ENCODE measurements at regions not wholly inside any gene's neighbourhood (a gene's known extent, or its start where the extent isn't known, plus 50 kb on each side); places are given as distances from the start of the nearest gene placed in this dataset.

DNA sequence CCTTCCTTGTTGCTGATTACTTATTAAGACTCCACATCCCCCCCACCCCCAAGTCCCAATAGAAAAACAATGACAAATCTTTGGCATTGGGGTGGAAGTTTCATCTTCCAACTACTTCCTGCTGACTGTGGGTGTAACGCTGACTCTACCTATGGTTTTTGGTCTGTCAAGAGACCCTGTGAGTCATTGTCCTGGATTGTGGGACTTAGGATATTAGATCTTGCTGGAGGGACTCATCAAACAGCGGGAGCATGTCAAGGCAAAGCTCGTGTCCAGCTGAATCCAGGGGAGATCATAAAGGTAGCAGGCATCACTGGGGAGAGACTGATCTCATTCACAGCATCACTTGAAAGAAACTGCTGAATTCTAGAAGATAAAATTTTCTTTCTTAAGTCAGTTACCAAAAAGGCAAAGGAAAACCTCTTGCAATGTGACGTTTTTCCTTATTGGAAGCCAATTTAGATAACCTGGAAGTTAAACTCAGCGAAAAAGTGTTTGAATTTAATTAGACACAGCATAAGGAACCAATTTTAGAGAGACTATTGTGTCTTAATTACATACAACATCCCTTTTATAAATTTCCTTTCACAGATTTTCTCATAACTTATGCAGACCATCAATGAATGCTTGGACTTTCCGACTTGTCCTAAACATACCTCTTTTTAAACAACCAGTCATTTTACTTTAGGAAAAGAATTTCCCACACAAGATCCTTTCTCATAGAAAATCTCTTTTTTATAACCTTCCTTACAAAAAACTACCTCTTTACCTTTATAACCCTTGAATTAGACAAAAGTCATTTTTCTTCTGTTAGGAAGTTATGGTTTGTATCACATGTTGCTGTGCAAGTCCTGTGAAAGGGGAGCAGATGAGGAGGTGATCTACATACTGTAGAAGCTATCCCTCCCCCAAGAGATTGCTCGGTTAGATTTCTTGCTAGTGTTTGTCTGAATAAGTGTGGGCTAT is 94.6 kb upstream of the SCAF11 start:
- 67 to 77% methylated on average over 7 of the region's 7 CpGs for WGBS, 2 donors
- DNase-seq (ENCODE audit: low spot score in 2 of 2) = no peak
- H3K36me3 ChIP-seq = no peaks in the 10 kb centered on the region
- H3K27me3 ChIP-seq = no peaks in the 10 kb centered on the region
- H3K9me3 ChIP-seq = peaks cover 0 to 15% (median 0%) of the 10 kb centered on the region in 4 donors
- H3K4me3 ChIP-seq = no peak overlapping the region
- no peak overlapping the region for H3K27ac ChIP-seq
- TF ChIP-seq EP300 (IDR thresholded peaks at IDR 0.05) (no peak), POLR2A (IDR thresholded peaks at IDR 0.05) (no peak)
- TF ChIP-seq, protein P1, sequence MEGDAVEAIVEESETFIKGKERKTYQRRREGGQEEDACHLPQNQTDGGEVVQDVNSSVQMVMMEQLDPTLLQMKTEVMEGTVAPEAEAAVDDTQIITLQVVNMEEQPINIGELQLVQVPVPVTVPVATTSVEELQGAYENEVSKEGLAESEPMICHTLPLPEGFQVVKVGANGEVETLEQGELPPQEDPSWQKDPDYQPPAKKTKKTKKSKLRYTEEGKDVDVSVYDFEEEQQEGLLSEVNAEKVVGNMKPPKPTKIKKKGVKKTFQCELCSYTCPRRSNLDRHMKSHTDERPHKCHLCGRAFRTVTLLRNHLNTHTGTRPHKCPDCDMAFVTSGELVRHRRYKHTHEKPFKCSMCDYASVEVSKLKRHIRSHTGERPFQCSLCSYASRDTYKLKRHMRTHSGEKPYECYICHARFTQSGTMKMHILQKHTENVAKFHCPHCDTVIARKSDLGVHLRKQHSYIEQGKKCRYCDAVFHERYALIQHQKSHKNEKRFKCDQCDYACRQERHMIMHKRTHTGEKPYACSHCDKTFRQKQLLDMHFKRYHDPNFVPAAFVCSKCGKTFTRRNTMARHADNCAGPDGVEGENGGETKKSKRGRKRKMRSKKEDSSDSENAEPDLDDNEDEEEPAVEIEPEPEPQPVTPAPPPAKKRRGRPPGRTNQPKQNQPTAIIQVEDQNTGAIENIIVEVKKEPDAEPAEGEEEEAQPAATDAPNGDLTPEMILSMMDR (IDR thresholded peaks at IDR 0.05) = no peak
- no peaks in the 10 kb centered on the region for H3K4me1 ChIP-seq

DNA sequence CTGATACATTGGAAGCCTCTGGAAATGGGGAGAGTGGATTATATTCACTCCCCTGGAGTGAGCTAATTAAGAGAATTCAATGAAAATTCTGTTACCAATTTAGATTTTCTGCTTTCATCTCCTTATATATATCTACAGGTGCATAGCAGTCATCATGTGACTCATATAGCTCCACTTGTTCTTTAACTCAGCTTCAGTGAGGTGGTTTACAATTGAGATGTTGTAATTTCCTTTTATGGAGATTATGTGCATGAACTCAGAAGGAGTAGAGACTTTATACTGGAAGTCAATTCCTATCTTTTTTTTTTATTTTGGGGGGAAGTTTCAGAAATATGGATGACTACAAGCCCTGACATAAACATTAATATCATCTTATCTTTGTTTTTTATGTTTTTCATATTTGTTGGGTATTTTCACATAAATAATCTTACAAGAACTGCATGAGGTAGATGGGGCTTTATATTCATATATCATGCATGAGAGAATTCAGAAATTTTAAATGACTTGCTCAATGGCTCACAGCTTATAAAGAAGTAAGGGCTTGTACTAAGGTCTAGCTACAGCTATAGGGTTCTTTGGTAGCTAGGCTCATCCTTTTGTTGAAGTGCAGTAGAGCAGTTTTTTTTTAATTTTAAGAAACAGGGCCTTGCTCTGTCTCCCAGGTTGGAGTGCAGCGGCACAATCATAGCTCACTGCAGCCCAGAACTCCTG is 92.3 kb upstream of the SCAF11 start:
- H3K4me3 ChIP-seq = no peak overlapping the region
- 92 to 96% methylated on average over 1 of the region's 1 CpG for WGBS, 2 donors
- H3K9me3 ChIP-seq = peaks cover 0 to 30% (median 2%) of the 10 kb centered on the region in 4 donors
- DNase-seq (ENCODE audit: low spot score in 2 of 2) = no peak
- H3K27me3 ChIP-seq = no peaks in the 10 kb centered on the region
- no peaks in the 10 kb centered on the region for H3K4me1 ChIP-seq
- no peak overlapping the region for H3K27ac ChIP-seq
- no peaks in the 10 kb centered on the region for H3K36me3 ChIP-seq
- no peak for TF ChIP-seq POLR2A (IDR thresholded peaks at IDR 0.05)
- TF ChIP-seq EP300 (IDR thresholded peaks at IDR 0.05) = no peak
- TF ChIP-seq, protein P1 (IDR thresholded peaks at IDR 0.05) = no peak

- Histone ChIP-seq H3K27me3 (no peaks in the 10 kb centered on the region), H3K4me1 (peaks cover 0 to 8% (median 2%) of the 10 kb centered on the region in 4 donors), H3K27ac (no peak overlapping the region), H3K9me3 (peaks cover 0 to 8% (median 3%) of the 10 kb centered on the region in 4 donors), H3K4me3 (no peak overlapping the region), H3K36me3 (no peaks in the 10 kb centered on the region)
- TF ChIP-seq, protein P1 (IDR thresholded peaks at IDR 0.05) = no peak
- 83 to 88% methylated on average over 4 of the region's 4 CpGs for WGBS, 2 donors
- no peak for DNase-seq (ENCODE audit: low spot score in 2 of 2)
Measured at GRCh38 chr12:46073321-46073720, 82.9 kb upstream of the SCAF11 start.

- DNase-seq (ENCODE audit: low spot score in 2 of 2) = peak in 1 of 2 donors; percentile 26
- H3K9me3 ChIP-seq = no peaks in the 10 kb centered on the region
- 41 to 43% methylated on average over 8 of the region's 8 CpGs for WGBS, 2 donors
- TF ChIP-seq, protein P1 (IDR thresholded peaks at IDR 0.05) = peak; percentile 69 to 77 (median 74)
- no peak for TF ChIP-seq POLR2A (IDR thresholded peaks at IDR 0.05)
- H3K4me1 ChIP-seq = peaks cover 0 to 8% (median 2%) of the 10 kb centered on the region in 4 donors
- no peak overlapping the region for H3K4me3 ChIP-seq
- no peaks in the 10 kb centered on the region for H3K27me3 ChIP-seq
- no peaks in the 10 kb centered on the region for H3K36me3 ChIP-seq
- H3K27ac ChIP-seq = no peak overlapping the region
Measured at GRCh38 chr12:46071769-46072624, 81.6 kb upstream of the SCAF11 start.

All from tibial nerve (tissue), 4 donors.